Right ventricle myocardium inferior (tissue), 1 donor: ENCODE measurements at regions not wholly inside any gene's neighbourhood (a gene's known extent, or its start where the extent isn't known, plus 50 kb on each side); places are given as distances from the start of the nearest gene placed in this dataset.
A peak's percentile ranks its signal among the peaks of the same experiment; 100 is the strongest.

Experiments used
- ATAC-seq: fragments of 200-7000 bp; cut with Tn5 transposase; one replicate; pipeline ENCODE4 v1.9.1; 2020; ENCODE audit warnings: mild to moderate bottlenecking, moderate library complexity
- DNase-seq: peaks from one replicate; pipeline ENCODE4 v3.0.0; 2021; ENCODE audit errors: missing footprints
- intact Hi-C: fragments of 100-400 bp; cut with DNase I; formaldehyde crosslinking; loops from one replicate; pipeline ENCODE4 v1.11.0; 2022
- donor health status: DM: no; HTN: yes; CAD: no; lungs with severe emphysema.

DNA sequence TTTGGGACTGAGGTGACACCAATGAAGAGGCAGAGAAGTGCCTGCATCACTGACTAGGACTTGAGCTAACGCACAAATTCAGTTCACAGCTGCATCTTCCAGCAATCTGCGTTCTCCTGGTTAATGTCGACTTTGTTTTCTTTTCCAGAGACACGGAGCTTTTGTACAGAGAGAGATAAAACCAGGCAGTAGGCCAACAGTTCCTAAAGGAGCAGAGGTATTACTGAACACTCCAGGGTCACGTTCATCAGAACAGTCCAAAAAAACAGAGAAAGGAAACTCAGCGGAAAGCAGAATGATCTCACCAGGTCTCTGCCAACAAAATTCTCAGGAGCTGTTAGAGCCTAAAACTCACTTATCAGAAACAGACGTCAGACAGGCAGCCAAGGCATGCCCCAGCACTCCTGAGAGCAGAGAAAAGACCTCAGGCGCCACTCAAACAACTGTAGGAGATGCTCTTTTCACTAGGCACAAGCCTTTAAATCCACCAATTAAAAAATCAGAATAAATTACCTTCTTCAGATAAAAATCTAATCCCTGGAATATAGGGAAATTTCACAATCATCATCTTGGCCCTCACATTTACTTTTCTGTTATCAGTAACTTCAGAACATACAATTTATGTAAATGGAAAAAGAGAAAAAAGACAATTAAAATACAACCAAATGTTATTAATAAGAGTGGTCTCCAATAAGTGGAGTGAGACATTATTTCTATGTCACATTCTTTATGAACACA lies 95.9 kb upstream of the SPTBN1 start:
- intact Hi-C loops: loop anchor here (2.0 to 5.0 kb wide), 2 partner anchors 77 to 95 kb away; no protein-coding TSS in a partner anchor
- ATAC-seq (peak; percentile 93), DNase-seq (peak; percentile 68)

DNA sequence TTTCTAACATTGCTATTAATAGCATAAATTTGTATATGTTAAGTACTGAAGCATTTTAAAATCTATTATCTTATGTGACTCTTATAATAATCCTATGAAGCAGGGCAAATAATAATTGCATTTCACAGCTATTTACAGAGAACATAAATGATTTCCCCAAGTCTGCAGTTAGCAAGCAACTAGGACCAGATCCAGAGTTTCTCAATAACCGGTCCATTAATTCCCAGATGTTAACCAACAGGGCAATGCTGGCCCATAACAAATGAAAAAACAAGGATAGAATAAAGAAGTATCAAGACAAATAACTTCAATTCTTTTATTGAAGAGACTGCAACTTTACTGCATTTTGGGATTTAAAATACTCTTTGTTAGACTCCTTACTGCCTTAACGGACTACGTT lies 91.7 kb upstream of the SPTBN1 start:
- ATAC-seq: no peak
- intact Hi-C loops: loop anchor here (5.0 kb wide), 1 partner anchor 73 kb away; no protein-coding TSS in a partner anchor
- DNase-seq: no peak

DNA sequence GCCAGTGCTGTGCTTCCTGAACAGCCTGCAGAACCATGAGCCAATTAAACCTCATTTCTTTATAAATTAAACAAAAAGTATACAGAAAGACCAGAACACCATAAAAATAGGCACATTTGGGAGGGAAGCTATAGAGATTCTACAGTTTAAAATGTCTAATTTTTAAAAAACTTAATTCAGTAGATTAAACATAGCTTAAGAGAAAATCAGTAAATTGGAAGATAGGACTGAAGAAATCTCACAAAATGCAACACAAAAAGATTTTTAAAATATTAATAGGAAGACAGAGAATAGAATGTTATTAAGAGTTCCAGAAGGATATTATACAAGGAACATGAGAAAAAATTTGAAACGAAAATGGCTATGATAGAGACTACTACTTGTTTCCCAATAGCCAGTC lies 90.5 kb upstream of the SPTBN1 start:
- intact Hi-C loops: no loop called here

DNA sequence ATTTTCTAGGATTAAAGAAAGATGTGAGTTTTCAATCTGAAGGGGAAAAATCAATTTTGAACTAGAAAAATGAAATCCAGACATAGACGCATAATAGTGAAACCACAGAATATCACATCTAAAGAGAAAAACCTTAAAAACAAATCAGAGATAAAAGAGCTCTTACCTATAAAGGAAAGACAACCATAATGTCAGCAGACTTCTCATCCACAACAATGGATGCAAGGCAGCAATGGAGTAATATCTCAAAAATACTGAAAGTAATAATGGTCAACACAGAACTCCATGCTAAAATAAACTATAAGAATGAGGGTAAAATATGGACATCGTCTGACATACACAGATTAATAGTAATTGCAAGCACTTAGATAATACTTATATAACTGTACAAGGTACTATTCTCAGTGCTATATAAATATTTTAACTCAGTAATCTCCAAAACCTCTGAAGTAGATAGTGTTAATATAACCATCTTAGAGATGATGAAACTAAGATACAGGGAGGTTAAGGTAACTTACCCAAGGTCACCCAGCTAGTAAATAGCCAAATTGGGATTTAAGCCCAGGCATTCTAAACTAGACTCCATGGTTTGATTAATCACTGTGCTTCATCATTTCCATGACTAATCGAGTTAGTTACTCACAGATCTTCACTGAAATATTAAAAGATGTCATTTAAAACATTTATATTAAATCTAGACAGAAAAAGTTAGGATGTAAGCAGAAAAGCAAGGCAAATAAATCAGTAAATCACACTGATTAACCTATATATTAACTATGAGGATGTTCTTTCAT lies 89.4 kb upstream of the SPTBN1 start:
- no peak for ATAC-seq
- intact Hi-C loops: no loop called here
- DNase-seq: no peak

More for the DNA sequence above, 90.5 kb upstream of the SPTBN1 start:
- ATAC-seq: no peak
- no peak for DNase-seq

DNA sequence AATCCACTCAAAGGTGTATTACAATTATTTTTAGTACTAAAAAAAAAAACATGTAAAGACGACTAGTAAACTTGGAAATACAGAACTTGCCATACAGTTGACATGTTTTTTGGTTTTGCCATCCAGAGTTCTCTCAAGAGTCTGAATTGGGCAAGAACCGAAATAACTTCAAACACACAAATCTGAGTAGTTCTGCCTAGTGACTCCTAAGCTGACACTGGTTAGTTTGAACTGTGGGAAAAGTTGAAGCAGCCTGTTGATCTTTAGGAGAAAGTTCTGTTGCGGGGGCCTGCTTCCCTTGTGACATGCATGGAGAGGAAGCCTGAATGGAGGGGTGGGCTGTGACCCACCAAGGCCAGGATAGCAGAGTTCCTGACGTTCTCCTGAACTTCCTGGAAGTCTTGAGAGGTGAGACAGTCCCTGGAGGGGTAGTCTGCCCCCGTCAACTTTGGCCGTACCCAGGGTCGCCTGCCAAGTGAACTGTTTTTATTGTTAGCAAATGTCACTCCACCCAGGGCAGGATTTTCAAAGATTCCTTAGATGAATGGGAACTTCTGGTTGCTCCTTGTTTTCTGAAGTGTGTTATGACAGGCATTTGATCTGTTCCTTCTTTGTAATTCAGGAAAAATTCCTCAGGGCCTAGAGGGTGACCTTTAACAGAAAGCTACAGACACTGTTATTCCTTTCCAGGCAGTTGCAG lies 85.6 kb upstream of the SPTBN1 start:
- intact Hi-C loops: no loop called here
- ATAC-seq (peak; percentile 26), DNase-seq (no peak)

DNA sequence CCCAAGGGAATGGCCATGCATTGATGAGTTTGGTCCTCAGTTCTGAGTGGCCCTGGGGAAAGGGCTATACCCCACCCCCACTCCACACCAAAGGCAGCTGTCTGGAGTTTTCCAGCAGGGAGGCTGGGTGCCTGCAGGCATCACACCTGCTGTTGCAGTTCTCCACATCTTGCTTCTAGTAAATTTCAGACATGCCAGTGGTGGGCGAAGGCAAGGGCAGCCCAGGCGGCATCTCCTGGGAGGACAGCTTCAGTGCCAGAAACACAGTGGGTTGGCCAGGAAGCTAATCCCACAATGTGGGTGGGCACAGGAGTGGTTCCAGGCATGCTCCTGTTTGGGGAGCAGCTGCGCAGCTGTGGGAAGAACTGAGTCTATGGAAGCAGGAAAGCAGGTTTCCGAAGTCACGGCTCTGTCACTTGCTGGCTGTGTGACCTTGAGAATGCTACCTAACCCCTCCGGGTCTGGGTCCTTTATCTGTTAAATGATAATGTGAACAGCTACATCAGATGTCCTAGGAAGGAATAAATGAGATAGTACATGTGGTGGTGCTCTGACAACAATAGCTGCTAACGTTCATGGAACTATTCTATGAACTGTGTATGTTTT lies 84.6 kb upstream of the SPTBN1 start:
- ATAC-seq (no peak), DNase-seq (no peak)
- intact Hi-C loops: no loop called here

DNA sequence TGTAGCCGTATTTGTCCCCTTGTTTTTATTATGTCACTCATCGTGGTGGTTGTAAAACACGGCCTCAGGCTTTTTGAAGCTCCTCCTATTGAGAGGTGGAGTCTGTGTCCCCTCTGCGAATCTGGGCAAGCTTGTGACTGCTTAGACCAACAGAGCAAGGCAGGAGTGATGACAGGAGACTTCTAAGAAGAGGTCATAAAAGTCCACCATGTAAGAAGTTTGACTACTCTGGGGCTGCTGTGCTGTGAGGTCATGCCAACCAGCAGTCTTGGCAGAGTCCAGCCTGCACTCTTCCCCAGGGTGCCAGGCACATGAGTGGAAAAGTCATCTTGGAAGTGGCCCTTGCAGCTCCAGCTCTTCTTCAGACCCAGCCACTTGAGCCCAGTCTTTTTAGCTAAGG lies 83.8 kb upstream of the SPTBN1 start:
- ATAC-seq (peak; percentile 75), DNase-seq (no peak)
- intact Hi-C loops: no loop called here

DNA sequence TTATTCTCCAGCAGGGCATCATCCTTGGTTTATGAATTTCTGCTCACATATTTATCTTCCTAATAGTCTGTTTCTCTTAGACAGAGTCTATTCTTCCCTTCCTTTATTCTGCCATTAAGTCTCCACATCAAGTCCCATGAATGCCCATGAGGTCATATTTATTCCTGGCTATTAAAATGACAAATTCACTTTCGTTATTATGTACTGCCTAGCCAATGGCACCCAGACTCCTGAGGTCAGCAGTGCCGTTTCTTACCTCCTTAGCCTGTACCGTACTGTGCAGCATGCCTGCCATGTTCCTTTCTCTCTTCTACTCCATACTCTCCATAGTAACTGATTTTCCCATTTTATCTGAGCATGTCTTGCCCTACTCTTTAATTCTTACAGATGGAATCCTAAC lies 82.3 kb upstream of the SPTBN1 start:
- ATAC-seq: no peak
- intact Hi-C loops: no loop called here
- no peak for DNase-seq

DNA sequence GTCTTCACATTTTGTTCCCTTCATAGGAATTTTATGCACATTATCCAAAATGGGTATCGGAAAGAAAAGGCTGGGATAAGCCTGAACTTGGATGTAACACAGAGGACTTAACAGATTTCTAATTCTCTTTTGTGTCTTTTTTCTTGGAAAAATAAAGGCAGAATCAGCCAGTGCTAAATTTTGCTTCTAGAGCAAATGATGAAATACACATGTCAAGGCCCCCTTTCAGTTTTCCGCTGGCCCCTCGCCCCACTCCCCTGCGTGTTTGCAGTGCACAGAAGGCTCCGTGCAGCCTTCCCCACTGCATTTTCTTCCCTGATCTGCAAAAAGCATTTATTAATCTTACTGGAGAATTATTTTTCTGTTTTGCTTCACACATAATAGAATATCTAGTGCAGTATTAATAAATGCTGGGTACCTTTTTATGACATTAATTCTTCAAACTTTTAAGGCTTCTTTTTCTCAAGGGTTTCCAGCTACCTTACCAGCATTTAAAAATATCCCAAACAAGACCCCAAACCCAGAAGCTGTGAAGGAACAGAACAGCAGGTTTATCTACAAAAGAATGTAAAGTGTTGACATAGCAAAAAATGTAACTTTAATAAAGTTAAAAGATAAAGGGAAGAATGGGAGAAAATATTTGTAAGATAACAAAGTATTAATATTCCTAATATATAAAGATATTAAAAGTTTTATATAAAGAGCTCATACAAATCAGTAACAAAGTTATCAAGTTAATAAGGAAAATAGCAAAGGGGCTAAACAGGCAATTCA lies 81.3 kb upstream of the SPTBN1 start:
- intact Hi-C loops: no loop called here

DNA sequence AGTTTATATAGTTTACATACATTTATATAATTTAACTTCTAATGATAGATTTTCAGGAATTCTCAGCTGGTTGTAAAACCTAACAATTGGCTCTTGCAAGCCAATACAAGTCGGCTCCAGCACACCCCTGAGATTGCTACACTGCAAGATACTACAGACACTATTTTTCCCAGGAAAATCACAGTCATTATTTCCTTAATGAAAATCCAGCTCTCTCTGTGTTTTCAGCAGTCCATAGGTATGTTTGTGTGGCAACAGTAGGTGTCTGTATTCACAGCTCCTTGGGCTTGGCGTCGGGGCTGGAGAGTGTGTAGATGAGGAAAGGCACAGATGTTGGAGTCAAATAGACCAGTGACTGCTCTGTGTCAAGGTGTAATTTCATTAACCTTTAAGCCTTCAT lies 78.7 kb upstream of the SPTBN1 start:
- no peak for ATAC-seq
- DNase-seq: no peak
- intact Hi-C loops: no loop called here

More for the DNA sequence above, 81.3 kb upstream of the SPTBN1 start:
- ATAC-seq: no peak
- DNase-seq: no peak

DNA sequence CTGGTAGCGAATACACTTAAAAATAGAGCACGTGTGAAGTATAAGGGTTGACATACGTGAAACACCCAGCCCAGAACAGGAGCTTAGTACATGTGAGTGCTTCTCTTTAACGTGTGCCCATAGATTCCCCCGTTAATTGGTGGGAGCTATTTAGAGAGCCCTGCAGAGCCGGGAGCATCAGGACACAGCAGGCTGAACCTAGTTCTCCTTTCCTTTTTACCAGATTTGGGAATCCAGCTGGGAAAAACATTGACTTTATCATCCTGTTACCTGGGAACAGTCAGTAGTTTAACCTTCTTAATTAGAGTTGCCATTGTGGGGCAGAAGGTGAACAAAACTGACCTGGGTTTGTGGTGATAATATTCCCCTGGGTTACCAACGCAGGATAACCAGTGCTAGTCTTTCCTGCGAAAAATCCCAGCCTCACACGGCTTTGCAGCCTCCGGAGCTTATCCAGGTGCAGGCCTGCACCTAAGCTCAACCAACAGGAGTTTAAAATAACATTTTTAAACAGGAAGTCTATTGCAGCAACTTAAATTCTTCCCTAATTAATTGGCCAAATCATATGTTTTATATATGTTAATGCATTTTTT lies 78.1 kb upstream of the SPTBN1 start:
- intact Hi-C loops: no loop called here
- no peak for ATAC-seq

DNA sequence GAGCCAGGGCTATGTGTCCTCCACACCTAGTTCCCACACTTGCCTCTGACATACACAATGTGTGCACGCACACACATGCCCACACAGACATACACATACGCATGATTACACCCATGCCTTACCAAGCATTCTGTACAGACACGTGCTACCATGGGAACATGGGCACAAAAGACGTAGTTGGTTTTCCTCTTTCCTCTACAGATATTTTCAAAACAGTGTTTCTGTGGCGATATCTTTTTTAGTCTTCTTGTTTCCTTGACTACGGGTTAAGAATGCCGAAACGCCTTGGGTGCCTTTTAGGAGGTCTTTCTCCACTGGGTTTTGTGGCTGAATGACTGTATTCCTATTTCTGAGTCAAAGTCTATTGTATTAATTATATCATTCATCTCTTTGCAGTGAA lies 75.5 kb upstream of the SPTBN1 start:
- ATAC-seq: no peak
- no peak for DNase-seq
- intact Hi-C loops: loop anchor here (5.0 kb wide), 1 partner anchor 47 kb away; no protein-coding TSS in a partner anchor

More for the DNA sequence above, 78.1 kb upstream of the SPTBN1 start:
- DNase-seq: no peak

DNA sequence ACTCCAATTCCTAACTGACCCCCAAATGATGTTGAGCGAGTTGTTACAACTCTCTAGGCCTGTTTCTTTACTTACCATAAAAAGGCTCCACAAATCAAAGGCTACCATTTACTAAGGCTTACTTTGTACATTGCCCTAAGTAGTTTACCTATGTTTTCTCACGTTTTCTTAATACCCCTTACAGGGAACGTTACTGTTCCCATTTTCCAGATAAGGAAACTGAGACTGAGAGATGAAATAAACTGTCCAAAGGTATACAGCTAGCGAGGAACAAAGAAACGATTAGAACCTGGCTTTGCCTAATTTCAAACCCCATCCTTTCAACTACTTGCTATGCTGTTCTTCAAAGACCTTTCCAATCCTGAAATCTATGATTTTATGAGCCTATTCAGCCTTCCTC lies 74.8 kb upstream of the SPTBN1 start:
- no peak for DNase-seq
- no peak for ATAC-seq
- intact Hi-C loops: loop anchor here (5.0 kb wide), 1 partner anchor 46 kb away; no protein-coding TSS in a partner anchor

DNA sequence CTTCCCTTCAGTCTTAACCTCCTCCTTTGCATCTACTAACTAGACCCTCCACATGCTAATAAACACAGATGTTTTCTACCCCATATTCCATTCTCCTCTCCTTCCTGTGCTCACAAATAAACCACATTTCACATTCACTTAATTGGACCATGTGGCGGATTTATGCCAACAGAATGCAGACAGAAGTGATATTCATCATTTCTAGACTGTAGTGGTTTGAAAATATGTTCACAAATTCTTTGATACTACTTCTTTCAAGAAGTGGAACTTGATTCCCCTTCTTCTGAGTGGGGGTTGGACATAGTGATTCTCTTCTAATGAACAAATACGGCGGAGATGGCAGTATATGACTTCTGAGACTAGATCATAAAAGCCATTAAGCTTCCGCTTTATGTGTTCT lies 73.5 kb upstream of the SPTBN1 start:
- intact Hi-C loops: loop anchor here (5.0 kb wide), 1 partner anchor 45 kb away; no protein-coding TSS in a partner anchor
- DNase-seq (no peak), ATAC-seq (no peak)

DNA sequence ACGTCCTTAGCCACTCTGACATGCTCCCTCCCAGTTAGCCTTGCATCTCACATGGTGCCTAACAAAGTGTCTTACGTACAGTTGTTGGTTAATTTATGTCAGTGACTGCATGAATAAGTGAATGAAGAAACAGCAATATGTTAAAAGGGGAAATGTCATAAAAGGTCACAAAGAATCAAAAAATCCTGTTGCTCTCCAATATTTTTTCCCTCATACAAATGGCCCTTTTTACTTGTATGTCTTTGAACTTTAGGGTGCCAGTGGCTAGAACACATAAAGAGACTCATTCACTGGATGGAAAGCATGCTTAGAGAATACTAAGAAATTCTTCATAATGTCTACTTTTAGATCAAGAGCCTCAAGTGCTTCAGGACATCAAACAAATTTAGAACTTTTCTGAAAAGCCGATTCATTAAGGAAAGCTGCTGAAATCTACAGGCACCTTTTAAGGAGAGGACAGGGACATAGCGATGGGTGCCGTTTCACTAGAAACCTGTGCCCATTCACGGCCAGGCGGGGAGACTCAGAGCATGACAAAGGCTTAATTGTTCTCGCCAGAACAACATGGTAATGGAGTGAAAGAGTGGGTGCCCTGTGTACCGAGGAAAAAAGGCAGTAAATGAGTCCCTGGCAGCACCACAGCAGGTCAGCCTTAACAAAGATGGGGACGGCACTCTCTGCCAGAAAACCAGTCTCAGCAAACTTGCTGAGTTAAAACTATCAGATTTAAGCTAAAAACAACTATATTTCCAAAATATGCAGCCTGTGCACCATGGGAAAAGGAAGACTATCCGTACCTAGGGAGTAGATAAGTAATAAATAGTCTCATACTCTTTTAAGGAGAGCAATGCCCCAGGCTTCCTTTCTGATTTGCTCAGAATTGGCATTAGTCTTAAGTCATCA lies 71.6 kb upstream of the SPTBN1 start:
- intact Hi-C loops: loop anchor here (5.0 kb wide), 1 partner anchor 43 kb away; no protein-coding TSS in a partner anchor
- no peak for DNase-seq
- ATAC-seq: no peak

DNA sequence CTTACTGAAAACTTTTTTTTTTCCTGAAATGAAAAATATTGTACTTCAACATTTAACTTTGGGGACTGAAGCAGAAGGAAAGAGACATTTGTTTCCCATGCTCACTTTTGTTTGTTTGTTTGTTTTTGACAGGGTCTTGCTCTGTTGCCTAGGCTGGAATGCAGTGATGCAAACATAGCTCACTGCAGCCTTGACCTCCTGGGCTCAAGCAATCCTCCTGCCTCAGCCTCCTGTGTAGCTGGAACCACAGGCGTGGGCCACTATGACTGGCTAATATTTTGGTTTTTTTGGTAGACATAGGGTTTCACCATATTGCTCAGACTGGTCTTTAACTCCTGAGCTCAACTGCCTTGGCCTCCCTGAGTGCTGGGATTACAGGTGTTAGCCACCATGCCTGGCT lies 70.9 kb upstream of the SPTBN1 start:
- DNase-seq: no peak
- ATAC-seq: no peak
- intact Hi-C loops: no loop called here

DNA sequence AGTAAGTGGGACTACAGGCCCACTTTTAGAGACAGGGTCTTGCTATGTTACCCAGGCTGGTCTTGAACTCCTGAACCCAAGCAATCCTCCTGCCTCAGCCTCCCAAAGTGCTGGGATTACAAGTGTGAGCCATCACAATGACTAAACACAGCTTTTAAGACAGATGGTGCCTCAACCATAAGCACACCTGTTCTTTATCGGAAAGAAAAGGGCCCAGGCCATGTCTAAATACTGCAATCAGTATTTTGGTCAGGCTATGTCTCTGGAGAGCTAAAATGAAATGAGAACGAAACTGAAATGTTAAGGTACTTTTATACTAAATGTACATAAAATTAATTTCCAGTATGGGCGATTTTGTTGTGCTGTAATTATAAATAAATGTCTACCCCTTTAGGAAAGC lies 69.5 kb upstream of the SPTBN1 start:
- DNase-seq: no peak
- intact Hi-C loops: no loop called here
- ATAC-seq: no peak
